Breast epithelium (tissue), 3 donors: ENCODE measurements at regions not wholly inside any gene's neighbourhood (a gene's known extent, or its start where the extent isn't known, plus 50 kb on each side); places are given as distances from the start of the nearest gene placed in this dataset.

Source experiments
- CTCF ChIP-seq, 3 donors: fragments of 450-650 bp; IDR thresholded peaks; one replicate each; pipeline ENCODE4 v1.5.1; 2016 to 2017; ENCODE audit warnings: antibody characterized with exemption in 3 of 3, mild to moderate bottlenecking in 3 of 3, moderate library complexity in 3 of 3
- POLR2A ChIP-seq: fragments of 450-650 bp; IDR thresholded peaks from one replicate; pipeline ENCODE4 v1.6.1; 2016; ENCODE audit warnings: antibody characterized with exemption, mild to moderate bottlenecking, moderate library complexity
- POLR2AphosphoS5 ChIP-seq, 3 donors: sonication (generic); formaldehyde crosslinking; IDR thresholded peaks; one replicate each; pipeline ENCODE4 v1.6.1; 2017; ENCODE audit warnings: antibody characterized with exemption in 3 of 3

GRCh38 chr2:7118606-7119131 lies 201.5 kb downstream of the RNF144A start:
- TF ChIP-seq CTCF (IDR thresholded peaks at IDR 0.05) (no peak), POLR2AphosphoS5 (IDR thresholded peaks at IDR 0.05) (no peak), POLR2A (no peak)
